ENCODE measurements at regions not wholly inside any gene's neighbourhood (a gene's known extent, or its start where the extent isn't known, plus 50 kb on each side); places are given as distances from the start of the nearest gene placed in this dataset.

DNA sequence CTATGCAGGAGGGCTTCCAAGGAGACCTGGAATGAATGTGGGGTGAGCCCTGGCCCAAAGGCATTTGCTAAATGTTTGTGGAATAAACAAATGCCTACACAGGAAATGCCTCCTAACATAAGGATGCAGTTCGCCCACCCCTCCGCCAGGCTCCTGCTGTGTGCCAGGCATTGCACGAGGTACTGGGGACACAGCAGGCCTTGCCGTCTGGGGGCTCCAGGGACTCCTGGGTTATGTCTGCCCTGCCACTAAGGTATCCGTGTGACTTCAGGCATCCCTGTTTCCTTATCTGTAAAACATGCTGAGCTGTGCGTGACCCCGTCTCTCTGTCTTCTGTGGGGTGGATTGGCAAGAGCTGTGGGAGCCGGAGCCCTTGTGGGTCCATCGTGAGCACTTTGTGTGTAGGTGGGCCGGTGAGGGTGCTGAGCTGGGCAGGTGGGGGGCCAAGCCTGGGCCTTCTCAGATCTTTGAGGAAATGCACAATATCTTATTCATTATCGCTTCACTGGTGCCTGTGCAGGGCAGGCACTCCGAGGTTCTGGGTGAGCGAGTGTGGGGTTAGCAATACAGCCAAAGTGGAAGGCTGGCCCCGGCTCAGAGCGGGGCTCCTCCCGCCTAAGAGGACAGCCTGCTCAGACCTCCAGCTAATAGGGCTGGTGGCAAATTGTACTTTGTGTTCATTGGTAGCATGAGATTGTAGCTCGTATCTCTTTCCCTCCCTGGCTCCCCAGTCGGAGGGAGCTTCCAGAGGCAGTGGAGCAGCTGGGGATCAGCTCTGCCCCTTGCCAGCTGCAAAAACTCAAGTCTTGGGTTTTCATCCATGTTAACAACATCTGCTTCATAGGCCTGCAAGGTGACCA is 126.8 kb downstream of the GLI2 start:
- Histone ChIP-seq H3K9me3 (no peaks in the 10 kb centered on the region), H3K4me1 (peaks cover 7% of the 10 kb centered on the region), H3K4me3 (no peak overlapping the region), H3K27me3 (no peaks in the 10 kb centered on the region), H3K36me3 (replicated peaks in 1 of 2; ENCODE audit: insufficient read depth in 1 of 2, low read depth in 2 of 2) (no peaks in the 10 kb centered on the region), H3K27ac (no peak overlapping the region)
- ATAC-seq: no peak
- no peak for DNase-seq
- 74 to 76% methylated on average over 12 to 18 of the region's 18 CpGs for WGBS, 2 donors
- TF ChIP-seq, protein P1, sequence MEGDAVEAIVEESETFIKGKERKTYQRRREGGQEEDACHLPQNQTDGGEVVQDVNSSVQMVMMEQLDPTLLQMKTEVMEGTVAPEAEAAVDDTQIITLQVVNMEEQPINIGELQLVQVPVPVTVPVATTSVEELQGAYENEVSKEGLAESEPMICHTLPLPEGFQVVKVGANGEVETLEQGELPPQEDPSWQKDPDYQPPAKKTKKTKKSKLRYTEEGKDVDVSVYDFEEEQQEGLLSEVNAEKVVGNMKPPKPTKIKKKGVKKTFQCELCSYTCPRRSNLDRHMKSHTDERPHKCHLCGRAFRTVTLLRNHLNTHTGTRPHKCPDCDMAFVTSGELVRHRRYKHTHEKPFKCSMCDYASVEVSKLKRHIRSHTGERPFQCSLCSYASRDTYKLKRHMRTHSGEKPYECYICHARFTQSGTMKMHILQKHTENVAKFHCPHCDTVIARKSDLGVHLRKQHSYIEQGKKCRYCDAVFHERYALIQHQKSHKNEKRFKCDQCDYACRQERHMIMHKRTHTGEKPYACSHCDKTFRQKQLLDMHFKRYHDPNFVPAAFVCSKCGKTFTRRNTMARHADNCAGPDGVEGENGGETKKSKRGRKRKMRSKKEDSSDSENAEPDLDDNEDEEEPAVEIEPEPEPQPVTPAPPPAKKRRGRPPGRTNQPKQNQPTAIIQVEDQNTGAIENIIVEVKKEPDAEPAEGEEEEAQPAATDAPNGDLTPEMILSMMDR (IDR thresholded peaks at IDR 0.05): no peak
- no peak for TF ChIP-seq POLR2A (IDR thresholded peaks at IDR 0.05)
- intact Hi-C loops (cut with DNase I): no loop called here

DNA sequence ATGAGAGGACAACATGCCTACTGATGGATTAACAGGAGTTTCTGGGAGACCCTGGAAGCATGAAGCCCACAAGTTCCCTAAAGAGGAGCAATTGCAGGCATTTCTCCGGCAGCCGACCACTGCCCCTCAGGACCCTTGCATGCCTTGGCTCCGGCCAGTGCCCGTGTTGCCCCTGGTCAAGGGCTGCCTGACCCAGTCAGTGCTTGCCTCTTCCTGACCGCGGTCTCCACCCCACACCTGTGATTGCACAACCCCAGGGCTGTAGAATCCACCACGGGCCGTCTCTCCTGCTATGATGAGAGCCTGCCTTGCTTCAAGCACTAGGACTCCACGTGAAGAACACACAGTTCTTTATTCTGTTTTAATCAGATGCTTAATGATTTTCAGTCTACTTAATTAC is 127.5 kb downstream of the GLI2 start:
- 71 to 78% methylated on average over 8 to 9 of the region's 9 CpGs for WGBS, 2 donors
- no peaks in the 10 kb centered on the region for H3K36me3 ChIP-seq (replicated peaks in 1 of 2; ENCODE audit: insufficient read depth in 1 of 2, low read depth in 2 of 2)
- DNase-seq: no peak
- H3K9me3 ChIP-seq: no peaks in the 10 kb centered on the region
- no peaks in the 10 kb centered on the region for H3K27me3 ChIP-seq
- H3K4me1 ChIP-seq: peaks cover 10% of the 10 kb centered on the region
- no peak for ATAC-seq
- TF ChIP-seq, protein P1 (IDR thresholded peaks at IDR 0.05): no peak
- TF ChIP-seq POLR2A (IDR thresholded peaks at IDR 0.05): no peak
- no peak overlapping the region for H3K4me3 ChIP-seq
- intact Hi-C loops (cut with DNase I): no loop called here
- H3K27ac ChIP-seq: no peak overlapping the region

DNA sequence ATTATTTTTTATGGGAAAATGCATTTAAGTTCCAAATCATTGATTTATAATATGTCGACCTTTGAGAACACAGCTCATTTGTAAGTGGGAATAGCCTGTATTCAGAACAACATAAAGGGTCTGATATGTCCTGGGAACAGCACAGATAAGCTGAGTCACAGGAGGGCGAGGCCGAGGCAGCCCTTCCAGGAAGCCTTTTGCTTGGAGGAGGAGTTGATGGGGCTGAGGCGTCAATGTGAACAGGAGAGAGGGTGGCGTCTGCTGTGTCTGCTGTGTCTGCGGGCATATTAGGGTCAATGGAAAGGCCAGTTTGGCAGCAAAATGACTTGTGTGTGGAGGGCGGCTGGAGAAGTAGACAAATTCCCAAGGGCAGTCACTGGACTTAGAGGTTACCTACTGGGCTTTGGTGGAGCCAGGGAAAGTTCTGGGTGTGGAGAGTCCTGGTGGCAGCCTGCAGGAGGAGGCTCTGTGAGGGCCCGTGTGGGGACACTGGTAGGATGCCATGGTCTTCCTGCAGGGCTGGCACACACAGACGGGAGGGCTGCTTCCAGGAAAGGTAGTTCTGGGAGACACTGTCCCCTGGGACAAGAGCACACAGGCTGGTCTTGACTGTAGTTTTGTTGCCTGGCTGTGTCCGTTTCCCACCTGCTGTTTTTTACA is 128.1 kb downstream of the GLI2 start:
- H3K36me3 ChIP-seq (replicated peaks in 1 of 2; ENCODE audit: insufficient read depth in 1 of 2, low read depth in 2 of 2): no peaks in the 10 kb centered on the region
- DNase-seq (no peak), ATAC-seq (no peak)
- peaks cover 10% of the 10 kb centered on the region for H3K4me1 ChIP-seq
- TF ChIP-seq POLR2A (IDR thresholded peaks at IDR 0.05): no peak
- no peak overlapping the region for H3K27ac ChIP-seq
- H3K9me3 ChIP-seq: no peaks in the 10 kb centered on the region
- no peak overlapping the region for H3K4me3 ChIP-seq
- intact Hi-C loops (cut with DNase I): no loop called here
- no peaks in the 10 kb centered on the region for H3K27me3 ChIP-seq
- 74 to 79% methylated on average over 10 of the region's 10 CpGs for WGBS, 2 donors

DNA sequence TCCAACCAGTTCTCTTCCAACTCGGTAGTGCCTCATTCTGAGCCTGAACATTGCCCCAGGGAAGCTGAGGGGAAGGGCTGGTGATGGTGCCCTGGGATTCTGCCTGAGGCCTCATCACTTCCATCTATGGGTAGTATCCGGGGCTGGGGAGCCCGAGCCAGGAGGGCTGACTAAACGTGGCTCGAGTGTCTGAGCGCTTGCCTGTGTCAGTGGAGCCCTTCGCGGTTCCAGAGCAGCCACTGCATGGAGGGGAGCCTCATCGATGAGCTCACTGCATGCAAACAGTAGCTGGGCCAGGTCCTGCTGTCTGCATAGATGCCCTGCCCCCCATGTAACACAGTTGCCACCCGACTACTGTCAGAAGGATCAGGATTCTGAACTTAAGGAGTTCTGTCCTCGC is 129.3 kb downstream of the GLI2 start:
- TF ChIP-seq, protein P1 (IDR thresholded peaks at IDR 0.05): no peak
- no peak for TF ChIP-seq POLR2A (IDR thresholded peaks at IDR 0.05)
- ATAC-seq: no peak
- intact Hi-C loops (cut with DNase I): no loop called here
- Histone ChIP-seq H3K4me1 (peaks cover 10% of the 10 kb centered on the region), H3K27ac (no peak overlapping the region), H3K9me3 (no peaks in the 10 kb centered on the region), H3K36me3 (replicated peaks in 1 of 2; ENCODE audit: insufficient read depth in 1 of 2, low read depth in 2 of 2) (no peaks in the 10 kb centered on the region), H3K27me3 (no peaks in the 10 kb centered on the region), H3K4me3 (no peak overlapping the region)
- WGBS, 2 donors: 73 to 81% methylated on average over 11 of the region's 11 CpGs
- no peak for DNase-seq

DNA sequence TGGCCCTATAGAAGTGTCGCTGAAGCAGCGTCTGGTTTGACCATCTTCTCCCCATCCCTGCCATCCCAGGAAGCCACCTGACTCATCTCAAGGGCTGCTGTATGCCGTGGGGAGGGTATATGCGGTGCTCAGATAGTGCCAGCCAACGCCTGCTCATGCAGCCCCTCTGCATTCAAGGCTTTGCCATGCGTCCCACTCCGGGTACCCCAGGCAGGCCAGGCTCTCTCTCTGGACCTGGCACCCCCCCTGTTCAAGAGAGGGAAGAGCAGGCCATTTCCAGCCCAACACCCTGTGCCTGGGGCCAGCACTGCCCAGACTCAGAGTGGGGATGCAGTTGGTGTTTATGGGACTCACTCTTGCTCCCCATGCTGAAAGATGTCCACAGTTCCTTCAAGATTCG is 130.0 kb downstream of the GLI2 start:
- DNase-seq (no peak), ATAC-seq (no peak)
- 79 to 97% methylated on average over 5 to 8 of the region's 8 CpGs for WGBS, 2 donors
- Histone ChIP-seq H3K4me1 (peaks cover 10% of the 10 kb centered on the region), H3K9me3 (no peaks in the 10 kb centered on the region), H3K4me3 (no peak overlapping the region), H3K27me3 (no peaks in the 10 kb centered on the region), H3K36me3 (replicated peaks in 1 of 2; ENCODE audit: insufficient read depth in 1 of 2, low read depth in 2 of 2) (no peaks in the 10 kb centered on the region), H3K27ac (no peak overlapping the region)
- no peak for TF ChIP-seq POLR2A (IDR thresholded peaks at IDR 0.05)
- TF ChIP-seq, protein P1 (IDR thresholded peaks at IDR 0.05): no peak
- intact Hi-C loops (cut with DNase I): no loop called here
